A549 (cell line): ENCODE measurements at regions not wholly inside any gene's neighbourhood (a gene's known extent, or its start where the extent isn't known, plus 50 kb on each side); places are given as distances from the start of the nearest gene placed in this dataset.

ENCODE experiments used
- ATAC-seq, 2 experiments: fragments of 200-7000 bp in 1 of 2; fragments of >200 bp in 1 of 2; cut with Nextera tagmentation in 1 of 2; cut with Tn5 transposase in 1 of 2; 3 replicates each; pipeline versions ENCODE4 v1.8.0 to v1.9.1; 2018 to 2020; ENCODE audit warnings: mild to moderate bottlenecking in 1 of 2, moderate library complexity in 1 of 2
- CTCF ChIA-PET: fragments of 300-600 bp; sonication (Branson Sonifier 250); formaldehyde crosslinking; extraction: SDS; loops from one replicate; lab custom pipeline; 2021; ENCODE audit warnings: antibody characterized with exemption, inconsistent platforms; lab: Yijun Ruan, JAX
- POLR2A ChIA-PET: fragments of 350-600 bp; formaldehyde crosslinking; extraction: SDS; loops from one replicate; lab custom pipeline; 2021; ENCODE audit warnings: antibody characterized with exemption, inconsistent platforms; lab: Yijun Ruan, JAX
- DNase-seq, 2 experiments: peaks; one replicate each; pipeline versions ENCODE4 v3.0.0 to v3.0.0-alpha.2; 2011 to 2016; ENCODE audit warnings: low read depth in 1 of 2, low spot score in 1 of 2
- FAIRE-seq: peaks from 2 replicates; lab custom pipeline; 2011; peaks lifted over from hg19 to GRCh38; lab: Jason Lieb, UNC
- H3K27ac ChIP-seq, 2 experiments: fragments of >200 bp; sonication (Bioruptor Twin); formaldehyde crosslinking; 3 replicates each; pipeline ENCODE4 v1.5.1; 2016 to 2017
- H3K4me1 ChIP-seq: fragments of >200 bp; sonication (Bioruptor Twin); formaldehyde crosslinking; 3 replicates; pipeline ENCODE4 v1.6.1; 2016
- H3K4me2 ChIP-seq: fragments of >200 bp; sonication (Bioruptor Twin); formaldehyde crosslinking; 3 replicates; pipeline ENCODE4 v1.6.1; 2016
- H3K4me3 ChIP-seq: fragments of >200 bp; sonication (Bioruptor Twin); formaldehyde crosslinking; 3 replicates; pipeline ENCODE4 v1.5.1; 2016
- H3K9me3 ChIP-seq: fragments of >200 bp; sonication (Bioruptor Twin); formaldehyde crosslinking; 3 replicates; pipeline ENCODE4 v1.6.1; 2016
- BHLHE40 ChIP-seq: IDR thresholded peaks from 2 replicates; pipeline ENCODE4 v1.6.1; 2012; ENCODE audit warnings: low read depth, low read length, inconsistent platforms
- CEBPB ChIP-seq, 2 experiments: fragments of >200 bp in 1 of 2; sonication (Bioruptor Twin) in 1 of 2; formaldehyde crosslinking in 1 of 2; IDR thresholded peaks; 2 replicates each; pipeline ENCODE4 v1.6.1; 2012 to 2016
- CHD2 ChIP-seq: fragments of 150-350 bp; IDR thresholded peaks from 2 replicates; pipeline ENCODE4 v1.6.1; 2014; ENCODE audit warnings: low read length; ENCODE audit not compliant: partially characterized antibody
- ESRRA ChIP-seq: fragments of 150-350 bp; IDR thresholded peaks from 2 replicates; pipeline ENCODE4 v1.6.1; 2014; ENCODE audit warnings: mild to moderate bottlenecking, low read length, borderline replicate concordance
- GATA3 ChIP-seq: IDR thresholded peaks from 2 replicates; pipeline ENCODE4 v1.6.1; 2012; ENCODE audit warnings: borderline replicate concordance
- HEYL ChIP-seq: fragments of 250-450 bp; sonication (Bioruptor Pico); IDR thresholded peaks from 2 replicates; pipeline ENCODE4 v1.8.0; 2021; ENCODE audit warnings: mild to moderate bottlenecking, moderate library complexity
- HOXB13 ChIP-seq: fragments of 250-450 bp; sonication (Bioruptor Pico); IDR thresholded peaks from 2 replicates; pipeline ENCODE4 v1.5.0; 2020; ENCODE audit warnings: low read depth, mild to moderate bottlenecking, moderate library complexity
- JUN ChIP-seq, 2 experiments: fragments of >200 bp; sonication (Bioruptor Twin); formaldehyde crosslinking; IDR thresholded peaks; 2 replicates in 1 of 2; 3 replicates in 1 of 2; pipeline ENCODE4 v1.6.1; 2016 to 2017
- POLR2A ChIP-seq: IDR thresholded peaks from 2 replicates; pipeline ENCODE4 v1.6.1; 2012; ENCODE audit warnings: mild to moderate bottlenecking, low read length
- POLR2AphosphoS2 ChIP-seq: conservative IDR thresholded peaks from 2 replicates; pipeline ENCODE4 v1.6.1; 2012; ENCODE audit warnings: low read length, improper control_type of control experiment, inconsistent platforms
- RAD21 ChIP-seq, 2 experiments: fragments of >200 bp in 1 of 2; sonication (Bioruptor Twin) in 1 of 2; formaldehyde crosslinking in 1 of 2; IDR thresholded peaks in 1 of 2; conservative IDR thresholded peaks in 1 of 2; 2 replicates in 1 of 2; 3 replicates in 1 of 2; pipeline ENCODE4 v1.6.1; 2012 to 2018; ENCODE audit warnings: inconsistent platforms in 1 of 2
- RARB ChIP-seq: fragments of 250-450 bp; sonication (Bioruptor Pico); IDR thresholded peaks from 2 replicates; pipeline ENCODE4 v1.8.0; 2021; ENCODE audit warnings: mild to moderate bottlenecking, moderate library complexity
- RNF2 ChIP-seq: fragments of 200-600 bp; sonication (generic); IDR thresholded peaks from 2 replicates; pipeline ENCODE4 v1.6.1; 2016; ENCODE audit warnings: low read depth, mild to moderate bottlenecking, antibody characterized with exemption, moderate library complexity, borderline replicate concordance
- SMC3 ChIP-seq: fragments of >200 bp; sonication (Bioruptor Twin); formaldehyde crosslinking; IDR thresholded peaks from 3 replicates; pipeline ENCODE4 v1.6.1; 2018; ENCODE audit warnings: inconsistent platforms
- TFCP2L1 ChIP-seq: fragments of 250-450 bp; sonication (Bioruptor Pico); IDR thresholded peaks from 2 replicates; pipeline ENCODE4 v1.5.0; 2021; ENCODE audit warnings: mild to moderate bottlenecking
- TP53 ChIP-seq: fragments of 250-450 bp; sonication (Bioruptor Pico); IDR thresholded peaks from 2 replicates; pipeline ENCODE4 v1.5.0; 2021; ENCODE audit warnings: mild to moderate bottlenecking, moderate library complexity
- WGBS: methylation state at CpG from one replicate; pipeline ENCODE4 v1.1.6; 2017; ENCODE audit errors: missing lambda C conversion rate; 5-methylcytosine and 5-hydroxymethylcytosine counted together
- TF ChIP-seq, protein P1 (sequence below): IDR thresholded peaks from 2 replicates; pipeline ENCODE4 v1.6.1; 2012
- TF ChIP-seq, protein P2 (sequence below): IDR thresholded peaks from 2 replicates; pipeline ENCODE4 v1.6.1; 2012
- TF ChIP-seq, protein P3 (sequence below): fragments of 200-600 bp; sonication (generic); IDR thresholded peaks from 2 replicates; pipeline ENCODE4 v1.6.1; 2016; ENCODE audit warnings: antibody characterized with exemption, mild to moderate bottlenecking, moderate library complexity
- TF ChIP-seq, protein P4 (sequence below): fragments of >200 bp; sonication (Bioruptor Twin); formaldehyde crosslinking; IDR thresholded peaks from 2 replicates; pipeline ENCODE4 v1.6.1; 2016
- TF ChIP-seq, protein P5 (sequence below): IDR thresholded peaks from 2 replicates; pipeline ENCODE4 v1.6.1; 2012; ENCODE audit warnings: low read depth, borderline replicate concordance

DNA sequence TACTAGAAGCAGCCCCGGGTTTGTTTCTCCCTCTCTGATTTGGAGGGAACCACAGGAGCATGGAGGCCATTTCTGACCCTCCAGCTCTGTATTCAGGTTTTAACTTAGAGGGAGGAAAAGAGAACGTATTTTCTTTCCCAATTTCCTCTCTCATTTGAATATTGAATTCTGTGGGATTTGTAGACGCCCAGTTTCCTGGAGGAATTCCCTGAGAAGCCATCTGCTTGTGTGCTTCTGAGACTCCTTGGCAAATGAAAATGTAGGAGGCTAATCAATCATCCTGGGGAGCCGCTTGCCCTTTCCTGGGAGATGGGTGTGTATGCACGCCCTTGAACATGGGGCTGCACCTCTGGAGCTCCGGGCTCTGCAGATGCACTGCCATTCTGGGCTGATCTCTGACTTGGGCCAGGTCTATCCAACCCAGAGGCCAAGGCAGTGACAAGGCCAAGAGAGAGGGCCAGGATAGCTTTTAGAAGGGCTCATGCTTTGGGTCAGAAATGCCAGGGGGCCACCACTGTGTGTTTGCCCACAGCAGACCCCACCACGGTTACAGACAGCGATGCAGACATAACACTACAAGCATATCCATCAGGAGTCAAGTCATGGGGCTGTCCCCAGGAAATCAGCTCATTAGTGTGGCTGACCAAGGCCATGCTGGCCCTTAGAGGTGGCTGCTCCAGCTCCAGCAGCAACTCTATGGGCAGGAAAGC lies 174.5 kb downstream of the C5orf15 start:
- no peaks in the 10 kb centered on the region for H3K4me1 ChIP-seq
- H3K27ac ChIP-seq = no peak overlapping the region
- H3K4me2 ChIP-seq = no peak overlapping the region
- no peak for ATAC-seq
- DNase-seq = no peak
- ChIA-PET CTCF (interaction anchor here (2.6 kb wide), 1 partner anchor 75 kb away, joined by 8 read pairs; no protein-coding TSS in a partner anchor), POLR2A (no interaction called here)
- no peak overlapping the region for H3K4me3 ChIP-seq
- 53% methylated on average over 8 of the region's 8 CpGs for WGBS
- TF ChIP-seq BHLHE40 (no peak), RNF2 (no peak), ESRRA (no peak), CEBPB (IDR thresholded peaks at IDR 0.05) (no peak), POLR2AphosphoS2 (no peak), RARB (CRISPR knock-in tag) (no peak), CHD2 (no peak), HEYL (CRISPR knock-in tag) (no peak), TFCP2L1 (CRISPR knock-in tag) (no peak), GATA3 (no peak), JUN (IDR thresholded peaks at IDR 0.05) (no peak), POLR2A (no peak), TP53 (CRISPR knock-in tag) (no peak), SMC3 (no peak)
- TF ChIP-seq, protein P1, sequence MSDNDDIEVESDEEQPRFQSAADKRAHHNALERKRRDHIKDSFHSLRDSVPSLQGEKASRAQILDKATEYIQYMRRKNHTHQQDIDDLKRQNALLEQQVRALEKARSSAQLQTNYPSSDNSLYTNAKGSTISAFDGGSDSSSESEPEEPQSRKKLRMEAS = no peak
- TF ChIP-seq, protein P2, sequence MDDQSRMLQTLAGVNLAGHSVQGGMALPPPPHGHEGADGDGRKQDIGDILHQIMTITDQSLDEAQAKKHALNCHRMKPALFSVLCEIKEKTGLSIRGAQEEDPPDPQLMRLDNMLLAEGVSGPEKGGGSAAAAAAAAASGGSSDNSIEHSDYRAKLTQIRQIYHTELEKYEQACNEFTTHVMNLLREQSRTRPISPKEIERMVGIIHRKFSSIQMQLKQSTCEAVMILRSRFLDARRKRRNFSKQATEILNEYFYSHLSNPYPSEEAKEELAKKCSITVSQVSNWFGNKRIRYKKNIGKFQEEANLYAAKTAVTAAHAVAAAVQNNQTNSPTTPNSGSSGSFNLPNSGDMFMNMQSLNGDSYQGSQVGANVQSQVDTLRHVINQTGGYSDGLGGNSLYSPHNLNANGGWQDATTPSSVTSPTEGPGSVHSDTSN = no peak
- TF ChIP-seq, protein P3, sequence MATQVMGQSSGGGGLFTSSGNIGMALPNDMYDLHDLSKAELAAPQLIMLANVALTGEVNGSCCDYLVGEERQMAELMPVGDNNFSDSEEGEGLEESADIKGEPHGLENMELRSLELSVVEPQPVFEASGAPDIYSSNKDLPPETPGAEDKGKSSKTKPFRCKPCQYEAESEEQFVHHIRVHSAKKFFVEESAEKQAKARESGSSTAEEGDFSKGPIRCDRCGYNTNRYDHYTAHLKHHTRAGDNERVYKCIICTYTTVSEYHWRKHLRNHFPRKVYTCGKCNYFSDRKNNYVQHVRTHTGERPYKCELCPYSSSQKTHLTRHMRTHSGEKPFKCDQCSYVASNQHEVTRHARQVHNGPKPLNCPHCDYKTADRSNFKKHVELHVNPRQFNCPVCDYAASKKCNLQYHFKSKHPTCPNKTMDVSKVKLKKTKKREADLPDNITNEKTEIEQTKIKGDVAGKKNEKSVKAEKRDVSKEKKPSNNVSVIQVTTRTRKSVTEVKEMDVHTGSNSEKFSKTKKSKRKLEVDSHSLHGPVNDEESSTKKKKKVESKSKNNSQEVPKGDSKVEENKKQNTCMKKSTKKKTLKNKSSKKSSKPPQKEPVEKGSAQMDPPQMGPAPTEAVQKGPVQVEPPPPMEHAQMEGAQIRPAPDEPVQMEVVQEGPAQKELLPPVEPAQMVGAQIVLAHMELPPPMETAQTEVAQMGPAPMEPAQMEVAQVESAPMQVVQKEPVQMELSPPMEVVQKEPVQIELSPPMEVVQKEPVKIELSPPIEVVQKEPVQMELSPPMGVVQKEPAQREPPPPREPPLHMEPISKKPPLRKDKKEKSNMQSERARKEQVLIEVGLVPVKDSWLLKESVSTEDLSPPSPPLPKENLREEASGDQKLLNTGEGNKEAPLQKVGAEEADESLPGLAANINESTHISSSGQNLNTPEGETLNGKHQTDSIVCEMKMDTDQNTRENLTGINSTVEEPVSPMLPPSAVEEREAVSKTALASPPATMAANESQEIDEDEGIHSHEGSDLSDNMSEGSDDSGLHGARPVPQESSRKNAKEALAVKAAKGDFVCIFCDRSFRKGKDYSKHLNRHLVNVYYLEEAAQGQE = no peak
- TF ChIP-seq, protein P4, sequence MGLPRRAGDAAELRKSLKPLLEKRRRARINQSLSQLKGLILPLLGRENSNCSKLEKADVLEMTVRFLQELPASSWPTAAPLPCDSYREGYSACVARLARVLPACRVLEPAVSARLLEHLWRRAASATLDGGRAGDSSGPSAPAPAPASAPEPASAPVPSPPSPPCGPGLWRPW = no peak
- TF ChIP-seq, protein P5, sequence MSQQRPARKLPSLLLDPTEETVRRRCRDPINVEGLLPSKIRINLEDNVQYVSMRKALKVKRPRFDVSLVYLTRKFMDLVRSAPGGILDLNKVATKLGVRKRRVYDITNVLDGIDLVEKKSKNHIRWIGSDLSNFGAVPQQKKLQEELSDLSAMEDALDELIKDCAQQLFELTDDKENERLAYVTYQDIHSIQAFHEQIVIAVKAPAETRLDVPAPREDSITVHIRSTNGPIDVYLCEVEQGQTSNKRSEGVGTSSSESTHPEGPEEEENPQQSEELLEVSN = no peak
- no peak for FAIRE-seq
- H3K9me3 ChIP-seq = no peaks in the 10 kb centered on the region

DNA sequence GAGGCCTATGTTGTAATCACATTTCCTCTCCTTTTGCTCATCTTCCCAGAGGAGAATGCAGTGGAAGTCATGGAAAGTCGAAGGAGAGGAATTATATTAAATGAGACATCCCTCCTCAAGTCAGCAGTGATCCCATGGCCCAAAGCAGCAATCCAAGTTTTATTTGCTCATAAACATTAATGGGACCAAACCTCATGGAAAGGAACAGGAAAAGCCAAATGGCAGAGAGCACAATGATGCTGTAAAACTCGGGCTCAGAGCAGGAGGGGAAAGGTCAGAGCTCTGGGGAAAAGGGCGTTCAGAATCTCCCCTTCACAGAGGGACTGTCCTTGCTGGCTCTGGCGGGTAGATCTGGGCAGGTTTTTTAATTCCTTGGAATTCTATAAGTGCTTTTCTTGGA lies 175.8 kb downstream of the C5orf15 start:
- H3K4me3 ChIP-seq = no peak overlapping the region
- TF ChIP-seq RAD21 (conservative IDR thresholded peaks at IDR 0.05 in 1 of 2, IDR thresholded peaks at IDR 0.05 in 1 of 2) (no peak), HOXB13 (CRISPR knock-in tag) (no peak), TFCP2L1 (CRISPR knock-in tag) (no peak)
- DNase-seq (no peak), FAIRE-seq (no peak), ATAC-seq (no peak)
- CTCF ChIA-PET = interaction anchor here (1.2 to 2.6 kb wide), 2 partner anchors 48 to 76 kb away, joined by 3 to 8 read pairs; no protein-coding TSS in a partner anchor
- H3K4me2 ChIP-seq = no peak overlapping the region
- no peaks in the 10 kb centered on the region for H3K4me1 ChIP-seq
- POLR2A ChIA-PET = no interaction called here
- no peaks in the 10 kb centered on the region for H3K9me3 ChIP-seq
- no peak overlapping the region for H3K27ac ChIP-seq
- WGBS = 32% methylated on average over 4 of the region's 4 CpGs
